Mucosa of rectum (tissue), 2 donors: ENCODE measurements at regions not wholly inside any gene's neighbourhood (a gene's known extent, or its start where the extent isn't known, plus 50 kb on each side); places are given as distances from the start of the nearest gene placed in this dataset.

Experiments
- H3K27ac ChIP-seq, 2 donors: one replicate each; pipeline ENCODE4 v1.7.0; 2013; ENCODE audit warnings: inconsistent platforms in 2 of 2, low read depth in 2 of 2, low read length in 2 of 2
- H3K27me3 ChIP-seq, 2 donors: one replicate each; pipeline ENCODE4 v1.7.0; 2013; ENCODE audit warnings: low read length in 2 of 2; ENCODE audit not compliant: control insufficient read depth in 2 of 2, insufficient read depth in 2 of 2
- H3K36me3 ChIP-seq, 2 donors: one replicate each; pipeline ENCODE4 v1.7.0; 2013; ENCODE audit warnings: low read length in 2 of 2; ENCODE audit not compliant: control insufficient read depth in 2 of 2, insufficient read depth in 2 of 2
- H3K4me1 ChIP-seq, 2 donors: one replicate each; pipeline ENCODE4 v1.7.0; 2013; ENCODE audit warnings: low read length in 2 of 2, mild to moderate bottlenecking in 1 of 2; ENCODE audit not compliant: control insufficient read depth in 2 of 2, insufficient read depth in 2 of 2
- H3K4me3 ChIP-seq, 2 donors: one replicate each; pipeline ENCODE4 v1.7.0; 2013; ENCODE audit warnings: low read length in 2 of 2
- H3K9ac ChIP-seq, 2 donors: one replicate each; pipeline ENCODE4 v1.7.0; 2013; ENCODE audit warnings: low read length in 2 of 2, low read depth in 1 of 2, mild to moderate bottlenecking in 1 of 2
- H3K9me3 ChIP-seq, 2 donors: one replicate each; pipeline ENCODE4 v1.7.0; 2013; ENCODE audit warnings: low read length in 2 of 2; ENCODE audit not compliant: control insufficient read depth in 2 of 2
- donor health status: healthy.
- donor health status: Normal muscosa, but diverticular disease.

GRCh38 chr14:76939015-76939742, 89.3 kb downstream of the IRF2BPL start:
- no peaks in the 10 kb centered on the region for H3K27me3 ChIP-seq
- H3K27ac ChIP-seq = no peak overlapping the region
- H3K9me3 ChIP-seq = no peaks in the 10 kb centered on the region
- no peak overlapping the region for H3K9ac ChIP-seq
- H3K36me3 ChIP-seq = no peaks in the 10 kb centered on the region
- H3K4me1 ChIP-seq = no peaks in the 10 kb centered on the region
- no peak overlapping the region for H3K4me3 ChIP-seq

GRCh38 chr14:76938092-76938500, 90.4 kb downstream of the IRF2BPL start:
- Histone ChIP-seq H3K27me3 (no peaks in the 10 kb centered on the region), H3K9me3 (no peaks in the 10 kb centered on the region), H3K9ac (no peak overlapping the region), H3K4me1 (no peaks in the 10 kb centered on the region), H3K36me3 (no peaks in the 10 kb centered on the region), H3K4me3 (no peak overlapping the region), H3K27ac (no peak overlapping the region)

GRCh38 chr14:76937181-76938091, 91.1 kb downstream of the IRF2BPL start:
- Histone ChIP-seq H3K4me1 (no peaks in the 10 kb centered on the region), H3K27ac (peak overlapping the region in 1 of 2 donors; percentile 13), H3K36me3 (no peaks in the 10 kb centered on the region), H3K27me3 (no peaks in the 10 kb centered on the region), H3K4me3 (no peak overlapping the region), H3K9ac (no peak overlapping the region), H3K9me3 (no peaks in the 10 kb centered on the region)

GRCh38 chr14:76936483-76936882, 92.0 kb downstream of the IRF2BPL start:
- H3K27ac ChIP-seq = peak overlapping the region in 1 of 2 donors; percentile 13
- no peaks in the 10 kb centered on the region for H3K4me1 ChIP-seq
- H3K9ac ChIP-seq = no peak overlapping the region
- H3K9me3 ChIP-seq = no peaks in the 10 kb centered on the region
- no peaks in the 10 kb centered on the region for H3K36me3 ChIP-seq
- no peaks in the 10 kb centered on the region for H3K27me3 ChIP-seq
- H3K4me3 ChIP-seq = no peak overlapping the region

GRCh38 chr14:76933515-76933914, 95.0 kb downstream of the IRF2BPL start:
- Histone ChIP-seq H3K9ac (no peak overlapping the region), H3K9me3 (no peaks in the 10 kb centered on the region), H3K4me1 (no peaks in the 10 kb centered on the region), H3K27me3 (no peaks in the 10 kb centered on the region), H3K27ac (no peak overlapping the region), H3K36me3 (no peaks in the 10 kb centered on the region), H3K4me3 (no peak overlapping the region)

- Histone ChIP-seq H3K4me1 (peaks cover 0 to 4% of the 10 kb centered on the region in 2 donors), H3K27ac (no peak overlapping the region), H3K9ac (no peak overlapping the region), H3K4me3 (no peak overlapping the region), H3K36me3 (no peaks in the 10 kb centered on the region), H3K9me3 (no peaks in the 10 kb centered on the region), H3K27me3 (no peaks in the 10 kb centered on the region)
Observed at GRCh38 chr14:76931631-76932402, 96.7 kb downstream of the IRF2BPL start.

GRCh38 chr14:76930549-76930948, 98.0 kb downstream of the IRF2BPL start:
- Histone ChIP-seq H3K9me3 (no peaks in the 10 kb centered on the region), H3K4me3 (no peak overlapping the region), H3K9ac (no peak overlapping the region), H3K27me3 (no peaks in the 10 kb centered on the region), H3K36me3 (no peaks in the 10 kb centered on the region), H3K4me1 (peaks cover 0 to 5% of the 10 kb centered on the region in 2 donors), H3K27ac (no peak overlapping the region)

- H3K4me3 ChIP-seq = no peak overlapping the region
- H3K4me1 ChIP-seq = peaks cover 0 to 5% of the 10 kb centered on the region in 2 donors
- H3K9ac ChIP-seq = no peak overlapping the region
- no peaks in the 10 kb centered on the region for H3K9me3 ChIP-seq
- no peaks in the 10 kb centered on the region for H3K36me3 ChIP-seq
- no peak overlapping the region for H3K27ac ChIP-seq
- no peaks in the 10 kb centered on the region for H3K27me3 ChIP-seq
Observed at GRCh38 chr14:76929927-76930326, 98.6 kb downstream of the IRF2BPL start.

- peaks cover 0 to 5% of the 10 kb centered on the region in 2 donors for H3K4me1 ChIP-seq
- no peaks in the 10 kb centered on the region for H3K36me3 ChIP-seq
Observed at GRCh38 chr14:76927971-76928700, 100.4 kb downstream of the IRF2BPL start.

More at GRCh38 chr14:76927971-76928700, 100.4 kb downstream of the IRF2BPL start:
- H3K4me3 ChIP-seq = no peak overlapping the region
- H3K9me3 ChIP-seq = no peaks in the 10 kb centered on the region
- no peak overlapping the region for H3K27ac ChIP-seq
- no peak overlapping the region for H3K9ac ChIP-seq
- no peaks in the 10 kb centered on the region for H3K27me3 ChIP-seq
